ENCODE measurements at regions not wholly inside any gene's neighbourhood (a gene's known extent, or its start where the extent isn't known, plus 50 kb on each side); places are given as distances from the start of the nearest gene placed in this dataset.

DNA sequence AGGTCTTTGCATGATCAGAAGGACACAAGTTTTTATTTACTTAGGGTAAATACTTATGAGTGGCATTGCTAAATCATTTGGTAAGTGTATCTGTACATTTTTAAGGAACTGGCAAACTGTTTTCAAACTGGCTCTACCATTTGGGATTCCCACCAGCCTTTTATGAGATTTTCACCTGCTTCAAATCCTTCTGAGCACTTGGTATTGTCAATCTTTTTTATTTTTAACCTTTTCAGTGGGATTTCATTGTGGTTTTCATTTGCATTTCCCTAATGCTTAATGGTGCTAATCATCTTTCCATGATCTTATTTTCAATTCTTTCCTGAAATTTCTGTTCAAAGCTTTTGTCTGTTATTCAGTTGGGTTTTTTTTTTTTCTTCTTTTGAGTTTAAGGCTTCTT, 475.6 kb downstream of the MAN2A1 start:
- no peak for ATAC-seq
- H3K9me3 Mint-ChIP-seq = peaks cover 0 to 12% (median 5%) of the 10 kb centered on the region in 11 donors
- Histone ChIP-seq H3K27me3 (ENCODE audit: control insufficient read depth in 2 of 2, insufficient read depth in 2 of 2, low read length in 2 of 2) (no peaks in the 10 kb centered on the region), H3K4me1 (ENCODE audit: control insufficient read depth in 2 of 2, insufficient read depth in 2 of 2, low read length in 2 of 2) (no peaks in the 10 kb centered on the region), H3K9me3 (ENCODE audit: control insufficient read depth in 2 of 3, low read length in 3 of 3) (no peaks in the 10 kb centered on the region), H3K27ac (ENCODE audit: low read depth, low read length) (no peak overlapping the region), H3K36me3 (ENCODE audit: control insufficient read depth in 2 of 3, insufficient read depth in 3 of 3, low read length in 3 of 3) (no peaks in the 10 kb centered on the region), H3K4me3 (ENCODE audit: low read length) (no peak overlapping the region)
- no peak overlapping the region for H3K4me3 Mint-ChIP-seq
- no peaks in the 10 kb centered on the region for H3K4me1 Mint-ChIP-seq
- intact Hi-C loops (cut with micrococcal nuclease) = no loop called here
- no peak for DNase-seq
- CTCF ChIA-PET = no interaction called here
- POLR2A ChIA-PET = no interaction called here
- H3K36me3 Mint-ChIP-seq = peaks cover 0 to under 1% (median 0%) of the 10 kb centered on the region in 5 donors
- peak overlapping the region in 1 of 9 donors; percentile 41 for H3K27ac Mint-ChIP-seq
- H3K27me3 Mint-ChIP-seq = no peaks in the 10 kb centered on the region

DNA sequence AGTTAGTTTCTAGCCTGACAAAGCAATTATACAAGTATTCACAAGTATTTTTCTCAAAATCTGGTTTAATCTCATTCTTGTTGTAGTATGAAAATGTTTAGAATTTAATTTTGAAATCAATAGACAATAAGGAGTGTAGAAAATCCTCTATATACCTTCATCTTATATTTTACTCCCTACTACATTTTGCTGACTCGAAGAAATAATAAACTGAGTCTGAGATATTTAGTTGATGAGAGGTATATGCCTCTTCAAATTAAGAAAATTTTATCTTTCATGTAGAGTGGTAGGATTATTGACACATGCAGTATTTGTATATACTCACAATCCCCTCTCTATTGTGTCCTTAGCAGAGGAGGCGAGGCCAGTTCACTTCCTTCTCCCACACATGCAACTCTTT, 477.7 kb downstream of the MAN2A1 start:
- H3K27ac ChIP-seq (ENCODE audit: low read depth, low read length) = no peak overlapping the region
- DNase-seq = no peak
- H3K4me3 Mint-ChIP-seq = no peak overlapping the region

DNA sequence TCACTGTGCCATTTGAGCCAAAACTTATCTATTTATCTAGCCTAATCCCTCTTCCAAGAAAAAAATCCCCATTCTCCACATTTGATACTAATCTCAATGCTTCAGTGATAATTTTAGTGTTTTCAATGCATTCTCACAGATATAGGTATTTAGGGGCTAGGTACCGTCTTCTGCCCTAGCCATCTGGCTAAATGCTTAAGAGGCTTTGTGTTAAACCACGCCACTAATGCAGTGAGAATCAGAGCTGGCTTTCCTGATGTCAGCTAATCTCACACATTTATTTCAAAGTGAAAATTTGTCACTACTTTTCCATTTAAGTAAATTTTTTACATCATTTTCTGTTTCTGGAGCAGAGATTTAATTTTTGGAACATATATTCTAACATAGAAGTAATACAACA, 479.7 kb downstream of the MAN2A1 start:
- no peak overlapping the region for H3K27ac Mint-ChIP-seq
- H3K4me3 ChIP-seq (ENCODE audit: low read length) = no peak overlapping the region
- no peaks in the 10 kb centered on the region for H3K27me3 ChIP-seq (ENCODE audit: control insufficient read depth in 2 of 2, insufficient read depth in 2 of 2, low read length in 2 of 2)
- POLR2A ChIA-PET = no interaction called here
- CTCF ChIA-PET = interaction anchor here (0.7 kb wide), 1 partner anchor 86 kb away, joined by 3 read pairs; no protein-coding TSS in a partner anchor
- no peaks in the 10 kb centered on the region for H3K27me3 Mint-ChIP-seq
- H3K9me3 Mint-ChIP-seq = peaks cover 7 to 25% (median 19%) of the 10 kb centered on the region in 11 donors
- H3K36me3 Mint-ChIP-seq = peaks cover 0 to 11% (median 8%) of the 10 kb centered on the region in 5 donors
- ATAC-seq = no peak
- no peak overlapping the region for H3K27ac ChIP-seq (ENCODE audit: low read depth, low read length)
- no peaks in the 10 kb centered on the region for H3K36me3 ChIP-seq (ENCODE audit: control insufficient read depth in 2 of 3, insufficient read depth in 3 of 3, low read length in 3 of 3)
- H3K4me1 ChIP-seq (ENCODE audit: control insufficient read depth in 2 of 2, insufficient read depth in 2 of 2, low read length in 2 of 2) = no peaks in the 10 kb centered on the region
- no peak for DNase-seq
- no peaks in the 10 kb centered on the region for H3K4me1 Mint-ChIP-seq
- intact Hi-C loops (cut with micrococcal nuclease) = no loop called here
- no peak overlapping the region for H3K4me3 Mint-ChIP-seq
- no peaks in the 10 kb centered on the region for H3K9me3 ChIP-seq (ENCODE audit: control insufficient read depth in 2 of 3, low read length in 3 of 3)

More for the DNA sequence above, 477.7 kb downstream of the MAN2A1 start:
- ATAC-seq = no peak
- Histone ChIP-seq H3K27me3 (ENCODE audit: control insufficient read depth in 2 of 2, insufficient read depth in 2 of 2, low read length in 2 of 2) (no peaks in the 10 kb centered on the region), H3K36me3 (ENCODE audit: control insufficient read depth in 2 of 3, insufficient read depth in 3 of 3, low read length in 3 of 3) (no peaks in the 10 kb centered on the region), H3K4me1 (ENCODE audit: control insufficient read depth in 2 of 2, insufficient read depth in 2 of 2, low read length in 2 of 2) (no peaks in the 10 kb centered on the region), H3K4me3 (ENCODE audit: low read length) (no peak overlapping the region), H3K9me3 (ENCODE audit: control insufficient read depth in 2 of 3, low read length in 3 of 3) (no peaks in the 10 kb centered on the region)
- ChIA-PET CTCF (no interaction called here), POLR2A (no interaction called here)
- no peaks in the 10 kb centered on the region for H3K4me1 Mint-ChIP-seq
- H3K9me3 Mint-ChIP-seq = peaks cover 7 to 25% (median 18%) of the 10 kb centered on the region in 11 donors
- H3K36me3 Mint-ChIP-seq = peaks cover 0 to 11% (median 8%) of the 10 kb centered on the region in 5 donors
- no peak overlapping the region for H3K27ac Mint-ChIP-seq
- H3K27me3 Mint-ChIP-seq = no peaks in the 10 kb centered on the region
- intact Hi-C loops (cut with micrococcal nuclease) = no loop called here

DNA sequence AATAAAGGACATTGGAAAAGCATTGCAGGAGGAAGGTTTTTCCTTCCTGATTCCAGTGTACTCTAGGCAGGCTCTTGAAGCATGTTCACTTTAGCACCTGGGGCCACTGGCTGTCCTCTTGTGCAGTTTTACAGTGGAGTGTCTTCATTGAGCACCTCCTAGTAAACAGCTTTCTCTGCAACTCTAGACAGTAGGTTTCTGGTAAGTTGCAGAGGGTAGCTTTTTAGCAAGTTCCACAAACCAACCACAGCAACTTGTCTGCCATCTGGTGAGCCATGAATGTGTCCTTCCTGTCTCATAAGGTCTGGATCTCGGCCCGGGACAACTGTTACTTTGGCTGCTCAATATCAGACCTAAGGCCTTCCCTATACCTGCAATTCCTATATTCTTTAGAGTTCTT, 488.0 kb downstream of the MAN2A1 start:
- DNase-seq (no peak), ATAC-seq (no peak)
- Mint-ChIP-seq H3K9me3 (peaks cover 0 to 7% (median 0%) of the 10 kb centered on the region in 11 donors), H3K4me3 (no peak overlapping the region), H3K36me3 (peaks cover 0 to 4% (median 0%) of the 10 kb centered on the region in 5 donors), H3K27ac (no peak overlapping the region), H3K27me3 (no peaks in the 10 kb centered on the region), H3K4me1 (no peaks in the 10 kb centered on the region)
- H3K4me3 ChIP-seq (ENCODE audit: low read length) = no peak overlapping the region
- ChIA-PET CTCF (no interaction called here), POLR2A (no interaction called here)
- no peaks in the 10 kb centered on the region for H3K9me3 ChIP-seq (ENCODE audit: control insufficient read depth in 2 of 3, low read length in 3 of 3)
- no peaks in the 10 kb centered on the region for H3K27me3 ChIP-seq (ENCODE audit: control insufficient read depth in 2 of 2, insufficient read depth in 2 of 2, low read length in 2 of 2)
- H3K36me3 ChIP-seq (ENCODE audit: control insufficient read depth in 2 of 3, insufficient read depth in 3 of 3, low read length in 3 of 3) = no peaks in the 10 kb centered on the region
- no peak overlapping the region for H3K27ac ChIP-seq (ENCODE audit: low read depth, low read length)
- intact Hi-C loops (cut with micrococcal nuclease) = no loop called here
- H3K4me1 ChIP-seq (ENCODE audit: control insufficient read depth in 2 of 2, insufficient read depth in 2 of 2, low read length in 2 of 2) = no peaks in the 10 kb centered on the region

DNA sequence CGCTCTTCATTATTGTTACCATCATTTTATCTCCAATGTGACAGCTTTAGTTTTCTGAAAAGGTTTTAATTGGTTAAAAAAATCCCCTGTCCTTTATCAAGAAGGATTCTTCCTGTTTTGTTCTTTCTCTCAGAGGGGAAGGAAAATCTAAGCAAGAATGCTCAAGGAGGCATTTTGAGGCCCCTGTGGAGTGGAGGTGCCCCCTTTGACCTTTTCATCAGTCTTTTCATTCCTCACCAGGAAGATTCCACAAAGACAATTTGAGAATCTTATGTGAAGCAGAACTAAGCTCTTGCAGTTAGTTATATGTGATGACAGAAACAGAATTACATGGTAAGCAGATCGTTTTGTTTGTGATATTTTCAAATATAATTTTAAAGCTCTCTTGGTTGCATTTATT, 489.6 kb downstream of the MAN2A1 start:
- no peak overlapping the region for H3K27ac ChIP-seq (ENCODE audit: low read depth, low read length)
- H3K4me1 ChIP-seq (ENCODE audit: control insufficient read depth in 2 of 2, insufficient read depth in 2 of 2, low read length in 2 of 2) = no peaks in the 10 kb centered on the region
- Mint-ChIP-seq H3K4me1 (no peaks in the 10 kb centered on the region), H3K27ac (no peak overlapping the region), H3K27me3 (peaks cover 0 to 4% (median 0%) of the 10 kb centered on the region in 5 donors), H3K4me3 (no peak overlapping the region), H3K9me3 (peaks cover 0 to 20% (median 8%) of the 10 kb centered on the region in 11 donors), H3K36me3 (no peaks in the 10 kb centered on the region)
- H3K9me3 ChIP-seq (ENCODE audit: control insufficient read depth in 2 of 3, low read length in 3 of 3) = no peaks in the 10 kb centered on the region
- POLR2A ChIA-PET = no interaction called here
- DNase-seq (no peak), ATAC-seq (no peak)
- no peaks in the 10 kb centered on the region for H3K36me3 ChIP-seq (ENCODE audit: control insufficient read depth in 2 of 3, insufficient read depth in 3 of 3, low read length in 3 of 3)
- CTCF ChIA-PET = no interaction called here
- H3K4me3 ChIP-seq (ENCODE audit: low read length) = no peak overlapping the region
- no peaks in the 10 kb centered on the region for H3K27me3 ChIP-seq (ENCODE audit: control insufficient read depth in 2 of 2, insufficient read depth in 2 of 2, low read length in 2 of 2)
- intact Hi-C loops (cut with micrococcal nuclease) = no loop called here

DNA sequence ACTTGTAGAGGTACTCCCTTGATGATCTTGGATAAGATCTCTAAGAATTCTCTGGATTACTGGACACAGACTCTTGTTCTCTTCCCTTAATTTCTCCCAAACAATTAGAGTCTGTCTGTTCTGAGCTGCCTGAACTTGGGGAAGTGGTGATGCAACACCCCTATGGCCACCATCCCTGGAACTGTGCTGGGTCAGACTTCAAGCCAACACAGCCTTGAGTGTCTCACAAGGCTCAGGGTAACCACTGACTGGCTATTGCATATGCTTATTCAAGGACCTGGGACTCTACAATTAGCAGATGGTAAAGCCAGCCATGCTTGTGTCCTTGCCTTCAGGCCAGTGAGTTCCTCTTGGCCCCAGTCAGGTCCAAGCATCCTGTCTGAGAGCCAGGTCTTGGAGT, 504.5 kb downstream of the MAN2A1 start:
- ChIA-PET CTCF (no interaction called here), POLR2A (no interaction called here)
- H3K27ac ChIP-seq (ENCODE audit: low read depth, low read length) = no peak overlapping the region
- intact Hi-C loops (cut with micrococcal nuclease) = no loop called here
- DNase-seq (no peak), ATAC-seq (no peak)
- no peak overlapping the region for H3K4me3 ChIP-seq (ENCODE audit: low read length)
- H3K4me1 Mint-ChIP-seq = no peaks in the 10 kb centered on the region
- H3K4me1 ChIP-seq (ENCODE audit: control insufficient read depth in 2 of 2, insufficient read depth in 2 of 2, low read length in 2 of 2) = no peaks in the 10 kb centered on the region
- H3K9me3 ChIP-seq (ENCODE audit: control insufficient read depth in 2 of 3, low read length in 3 of 3) = no peaks in the 10 kb centered on the region
- H3K4me3 Mint-ChIP-seq = no peak overlapping the region
- H3K27me3 Mint-ChIP-seq = peaks cover 0 to 2% (median 0%) of the 10 kb centered on the region in 5 donors
- H3K9me3 Mint-ChIP-seq = peaks cover 0 to 11% (median 3%) of the 10 kb centered on the region in 11 donors
- H3K27me3 ChIP-seq (ENCODE audit: control insufficient read depth in 2 of 2, insufficient read depth in 2 of 2, low read length in 2 of 2) = no peaks in the 10 kb centered on the region
- peaks cover 0 to under 1% (median 0%) of the 10 kb centered on the region in 5 donors for H3K36me3 Mint-ChIP-seq
- no peaks in the 10 kb centered on the region for H3K36me3 ChIP-seq (ENCODE audit: control insufficient read depth in 2 of 3, insufficient read depth in 3 of 3, low read length in 3 of 3)
- no peak overlapping the region for H3K27ac Mint-ChIP-seq

DNA sequence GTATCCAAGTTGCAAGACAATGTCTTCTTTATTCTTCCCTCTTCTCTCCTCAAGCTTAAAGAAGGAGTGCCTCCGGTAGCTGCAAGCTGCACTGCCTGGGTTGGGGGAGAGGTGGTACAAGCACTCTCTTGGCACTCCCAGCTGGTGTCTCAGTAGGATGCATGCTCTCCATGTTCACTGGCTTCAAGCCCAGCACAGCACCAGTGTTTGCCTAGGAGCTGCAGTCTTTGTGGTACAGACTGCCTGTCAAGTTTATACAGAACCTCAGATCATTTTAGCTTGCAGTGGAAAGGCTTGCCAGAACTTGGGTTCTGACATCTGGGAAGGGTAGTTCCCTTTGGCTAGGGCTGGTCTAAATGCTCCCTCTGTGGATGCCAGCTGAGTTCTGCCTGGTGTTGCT, 505.6 kb downstream of the MAN2A1 start:
- H3K9me3 ChIP-seq (ENCODE audit: control insufficient read depth in 2 of 3, low read length in 3 of 3) = no peaks in the 10 kb centered on the region
- H3K36me3 ChIP-seq (ENCODE audit: control insufficient read depth in 2 of 3, insufficient read depth in 3 of 3, low read length in 3 of 3) = no peaks in the 10 kb centered on the region
- H3K4me3 ChIP-seq (ENCODE audit: low read length) = no peak overlapping the region
- H3K36me3 Mint-ChIP-seq = peaks cover 0 to 5% (median 0%) of the 10 kb centered on the region in 5 donors
- DNase-seq (no peak), ATAC-seq (no peak)
- no peak overlapping the region for H3K4me3 Mint-ChIP-seq
- H3K4me1 Mint-ChIP-seq = no peaks in the 10 kb centered on the region
- no peaks in the 10 kb centered on the region for H3K4me1 ChIP-seq (ENCODE audit: control insufficient read depth in 2 of 2, insufficient read depth in 2 of 2, low read length in 2 of 2)
- H3K27me3 ChIP-seq (ENCODE audit: control insufficient read depth in 2 of 2, insufficient read depth in 2 of 2, low read length in 2 of 2) = no peaks in the 10 kb centered on the region
- peak overlapping the region in 1 of 9 donors; percentile 59 for H3K27ac Mint-ChIP-seq
- no peak overlapping the region for H3K27ac ChIP-seq (ENCODE audit: low read depth, low read length)
- ChIA-PET CTCF (no interaction called here), POLR2A (no interaction called here)
- H3K9me3 Mint-ChIP-seq = peaks cover 0 to 13% (median 7%) of the 10 kb centered on the region in 11 donors
- H3K27me3 Mint-ChIP-seq = peaks cover 0 to 2% (median 0%) of the 10 kb centered on the region in 5 donors
- intact Hi-C loops (cut with micrococcal nuclease) = no loop called here
